DMS 273 treated with DMSO at 0.1 percent for 48 hours (cell line): ENCODE measurements at regions not wholly inside any gene's neighbourhood (a gene's known extent, or its start where the extent isn't known, plus 50 kb on each side); places are given as distances from the start of the nearest gene placed in this dataset.

Source experiments
- DNase-seq: peaks from one replicate; lab custom pipeline; 2025; lab: John Stamatoyannopoulos, UW

DNA sequence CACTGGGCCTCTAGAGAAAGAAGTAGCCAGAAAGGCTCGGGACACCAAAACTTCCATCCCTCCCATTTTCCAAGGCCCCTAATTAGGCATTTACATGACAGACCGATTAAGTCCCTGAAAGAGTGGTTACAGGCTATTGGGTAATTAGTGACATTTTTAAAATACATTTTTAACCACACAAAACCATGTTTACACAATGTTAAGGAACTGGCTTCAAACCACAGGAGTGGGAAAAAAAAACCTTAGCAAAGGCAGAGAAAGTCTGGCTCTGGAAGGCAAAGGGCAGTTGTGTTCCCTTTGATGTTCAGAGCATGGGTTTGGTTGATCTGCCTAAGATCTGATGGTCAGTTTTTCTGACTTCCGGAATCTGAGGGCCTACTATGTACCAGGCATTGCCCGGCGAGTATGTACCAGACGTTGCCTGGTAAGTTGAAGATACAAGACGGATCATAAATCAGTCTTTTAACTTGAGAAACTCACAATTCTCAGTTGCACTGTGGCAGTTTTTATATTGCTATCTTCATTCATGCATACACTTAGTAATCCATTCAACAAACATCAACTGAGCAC lies 576.5 kb downstream of the MED13L start:
- no peak for DNase-seq

- no peak for DNase-seq
Observed at GRCh38 chr12:115700081-115700480, 577.4 kb downstream of the MED13L start.

- DNase-seq: no peak
Observed at GRCh38 chr12:115698257-115698656, 579.2 kb downstream of the MED13L start.

DNA sequence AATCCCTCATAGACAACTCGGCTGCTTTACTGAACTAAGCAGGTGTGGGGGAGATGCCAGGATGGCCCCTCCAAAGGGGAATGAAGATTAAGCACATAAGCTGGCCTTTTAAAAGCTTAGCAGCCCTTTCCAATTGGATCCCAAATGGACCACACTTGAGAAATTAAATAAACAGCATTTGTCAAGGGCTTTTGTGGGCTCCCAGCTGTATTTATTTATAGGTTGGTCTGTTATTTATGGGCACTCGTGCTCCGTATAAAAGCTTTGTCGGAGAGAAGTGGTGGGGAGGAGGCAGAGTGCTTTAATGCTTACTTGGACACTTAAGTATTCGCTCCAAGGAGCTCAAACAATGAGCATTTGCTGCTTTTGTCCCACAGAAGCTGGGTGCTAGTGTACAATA lies 580.2 kb downstream of the MED13L start:
- no peak for DNase-seq

GRCh38 chr12:115694564-115694963 lies 582.9 kb downstream of the MED13L start:
- no peak for DNase-seq

GRCh38 chr12:115693970-115694369 lies 583.5 kb downstream of the MED13L start:
- no peak for DNase-seq

DNA sequence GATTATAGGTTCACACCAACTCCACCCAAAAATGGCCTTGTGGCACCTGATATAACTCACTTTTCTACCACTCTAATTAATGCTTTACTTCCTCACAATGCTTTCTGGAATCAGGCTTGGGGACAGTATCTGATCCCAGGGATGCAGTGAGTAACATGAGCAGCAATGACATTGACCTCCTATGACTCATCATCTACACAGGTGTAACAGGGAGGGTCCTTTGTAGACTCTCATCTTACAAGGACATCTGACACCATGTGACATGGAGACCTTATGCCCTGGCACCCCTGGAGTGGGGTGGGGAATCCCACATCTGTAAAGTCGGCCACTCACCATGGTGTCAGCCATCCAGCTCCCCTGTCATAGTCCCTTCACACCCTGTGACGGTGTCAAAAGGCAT lies 586.4 kb downstream of the MED13L start:
- no peak for DNase-seq

- no peak for DNase-seq
Observed at GRCh38 chr12:115687094-115687493, 590.4 kb downstream of the MED13L start.

DNA sequence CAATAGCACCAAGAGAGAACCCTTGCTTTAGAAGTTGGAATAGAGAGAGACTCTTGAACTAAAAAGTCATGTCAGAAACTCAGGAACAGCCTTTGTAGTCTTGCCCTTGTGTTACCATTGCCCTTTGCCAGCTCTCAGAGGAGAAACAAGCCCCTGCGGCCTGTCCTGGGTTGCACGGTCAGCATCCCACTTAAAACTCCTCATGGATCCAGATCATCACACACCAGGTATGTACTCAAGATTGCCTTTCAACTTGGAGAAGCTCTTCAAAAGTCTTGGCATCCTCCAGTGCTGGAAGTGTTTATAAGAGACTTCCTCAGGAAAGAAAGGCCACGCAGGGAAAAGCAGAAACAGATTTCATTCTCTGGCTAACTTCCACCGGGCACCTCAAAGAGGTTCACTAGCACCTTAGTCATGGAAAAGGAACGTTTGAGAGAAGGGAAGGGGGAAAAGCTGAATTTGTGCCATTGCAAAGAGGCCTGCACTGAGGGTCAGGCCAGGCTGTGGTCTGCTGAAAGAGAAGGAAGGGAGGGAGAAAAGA lies 594.2 kb downstream of the MED13L start:
- DNase-seq: no peak

- DNase-seq: no peak
Observed at GRCh38 chr12:115680967-115681366, 596.5 kb downstream of the MED13L start.

DNA sequence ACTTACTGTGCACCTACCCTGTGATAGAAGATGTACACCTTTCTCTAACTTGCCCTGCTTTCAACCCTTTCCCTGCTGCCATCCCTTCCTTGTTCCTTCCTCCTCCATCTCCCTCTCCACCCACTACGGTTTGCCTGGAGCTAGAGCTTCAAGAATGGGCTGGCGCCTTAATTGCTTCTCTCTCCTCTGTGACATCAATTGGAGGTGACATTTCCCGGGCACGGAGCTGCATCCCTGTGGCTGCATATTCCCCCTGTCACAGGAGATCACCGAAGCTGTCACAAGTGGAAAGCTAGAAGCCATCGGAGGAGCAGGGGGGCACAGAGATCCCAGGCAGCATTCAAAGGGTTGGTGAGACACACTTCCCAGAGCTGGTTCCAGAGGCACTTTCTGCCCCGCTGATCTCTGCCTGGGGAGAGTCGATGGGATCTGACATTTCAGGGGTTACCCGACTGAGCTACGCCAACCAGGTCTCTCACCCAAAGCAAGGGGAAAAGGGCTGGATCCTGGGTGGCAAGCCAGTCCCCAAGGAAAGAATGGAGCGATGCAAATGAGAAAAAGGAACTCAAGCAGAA lies 604.9 kb downstream of the MED13L start:
- no peak for DNase-seq

DNA sequence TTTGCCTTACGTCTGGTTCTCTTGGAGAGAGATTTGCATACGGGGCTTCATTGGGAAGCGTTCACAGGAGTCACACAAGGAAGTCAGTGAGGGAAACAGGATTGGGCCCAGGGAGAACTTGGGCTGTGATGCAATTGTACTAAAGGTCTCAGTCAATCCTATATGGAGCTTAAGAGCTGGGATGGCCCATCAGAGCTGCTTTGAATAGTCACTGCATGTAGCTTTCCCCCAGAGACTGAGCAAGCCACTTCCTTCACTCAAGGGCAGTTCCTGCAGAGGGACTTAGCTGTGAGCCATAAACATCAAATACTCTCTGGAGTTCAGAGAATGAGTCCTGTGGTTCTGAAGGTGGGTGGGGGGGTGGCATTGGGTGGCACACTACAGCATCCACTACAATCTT lies 605.4 kb downstream of the MED13L start:
- DNase-seq: no peak

GRCh38 chr12:115670869-115671268 lies 606.6 kb downstream of the MED13L start:
- DNase-seq: no peak

DNA sequence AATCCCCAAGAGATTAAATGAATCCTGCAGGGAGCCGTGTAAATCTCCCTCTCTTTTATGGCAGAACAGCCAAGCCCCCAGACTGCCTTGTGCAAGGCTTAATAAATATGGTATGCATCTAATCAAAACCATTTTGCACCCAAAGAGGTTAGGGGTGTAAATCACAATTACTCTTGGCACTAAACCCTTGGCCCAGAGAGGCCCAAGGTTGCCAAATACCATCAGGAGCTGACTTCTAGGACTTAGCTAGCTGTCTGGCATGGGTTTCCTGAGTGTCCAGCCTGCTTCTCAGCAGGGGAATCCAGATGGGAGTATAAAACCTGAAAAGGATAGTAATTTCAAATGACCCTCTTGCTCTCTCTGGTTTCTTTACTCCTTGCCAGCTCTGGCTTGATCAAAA lies 610.4 kb downstream of the MED13L start:
- DNase-seq: no peak

DNA sequence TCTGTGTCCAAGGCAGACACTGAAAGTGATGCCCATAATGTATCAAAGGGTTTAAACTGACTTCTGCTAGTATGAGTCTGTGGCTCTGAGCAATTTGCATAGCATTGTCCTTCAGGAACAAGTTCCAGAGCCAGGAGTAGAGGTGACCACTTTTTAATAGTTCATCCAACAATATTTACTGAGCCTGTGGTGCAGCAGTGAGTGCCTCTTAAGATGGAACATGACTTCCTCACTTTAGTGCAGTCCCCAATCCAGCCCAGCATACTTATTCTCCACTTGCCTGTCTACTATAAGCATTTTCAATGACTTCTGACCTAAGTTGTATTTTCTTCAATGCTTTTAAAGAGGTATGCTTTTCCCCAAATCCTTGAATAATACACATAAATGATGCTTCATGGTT lies 611.3 kb downstream of the MED13L start:
- DNase-seq: no peak

DNA sequence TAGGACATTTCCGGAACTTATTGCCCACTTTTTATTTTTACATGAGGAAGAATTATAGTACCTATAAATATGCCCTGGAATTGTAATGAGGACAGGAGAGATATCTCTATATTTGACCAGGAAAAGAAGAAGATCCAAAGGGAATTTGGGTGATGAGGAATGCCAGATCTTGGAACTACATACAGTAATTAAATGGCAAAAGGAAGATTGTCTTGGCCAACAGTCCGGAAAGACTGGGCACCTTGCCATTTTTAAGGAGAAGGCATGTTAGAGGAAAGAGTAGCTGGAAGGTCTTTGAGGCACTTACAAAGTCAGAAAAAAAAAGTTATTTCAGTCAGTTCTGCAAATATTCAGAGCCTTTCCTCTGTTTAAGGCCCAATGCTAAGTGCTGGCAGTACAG lies 616.4 kb downstream of the MED13L start:
- DNase-seq: no peak

- DNase-seq: no peak
Observed at GRCh38 chr12:115660211-115660805, 617.2 kb downstream of the MED13L start.

- DNase-seq: no peak
Observed at GRCh38 chr12:115659422-115659821, 618.1 kb downstream of the MED13L start.

DNA sequence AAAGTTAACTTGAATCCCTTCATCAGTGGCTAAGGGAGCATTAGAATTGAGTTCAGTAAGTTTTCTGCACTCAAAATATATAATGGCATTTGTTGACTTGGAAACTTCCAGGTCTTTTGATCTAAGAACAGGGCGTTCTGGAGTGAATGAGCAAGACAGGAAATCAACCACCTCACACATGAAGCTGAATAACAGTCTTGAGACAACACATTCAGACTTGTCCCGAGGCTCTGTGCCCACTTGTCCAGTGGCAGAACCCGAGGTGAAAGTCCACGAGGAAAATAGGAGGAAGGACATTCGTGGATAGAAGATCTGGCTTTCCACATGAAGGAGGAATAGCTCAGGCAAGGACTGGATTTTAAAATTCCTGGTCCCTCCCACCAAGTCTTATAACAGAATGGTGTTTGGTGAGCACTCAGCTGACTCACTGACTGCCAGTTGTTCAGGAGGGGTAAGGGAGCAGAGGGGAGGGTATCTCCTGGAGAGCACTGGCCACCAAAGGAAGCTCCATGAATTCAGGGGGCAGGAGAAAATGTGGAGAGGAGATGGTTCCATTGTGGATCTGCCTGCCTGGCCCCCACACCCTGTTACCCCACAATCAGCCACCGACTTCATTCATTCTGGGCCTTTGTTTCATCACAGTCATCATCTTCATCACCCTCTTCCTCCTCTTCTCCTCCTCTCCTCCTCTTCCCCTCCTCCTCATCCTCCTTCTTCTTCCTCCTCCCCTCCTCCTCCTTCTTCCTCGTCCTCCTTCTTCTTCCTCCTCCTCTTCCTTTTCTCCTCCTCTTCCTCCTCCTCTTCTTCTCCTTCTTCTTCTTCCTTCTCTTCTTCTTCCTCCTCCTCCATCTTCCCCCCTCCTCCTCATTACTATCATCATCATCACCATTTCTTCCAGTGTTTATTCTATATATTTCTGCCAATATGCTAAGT lies 620.1 kb downstream of the MED13L start:
- DNase-seq: no peak

DNA sequence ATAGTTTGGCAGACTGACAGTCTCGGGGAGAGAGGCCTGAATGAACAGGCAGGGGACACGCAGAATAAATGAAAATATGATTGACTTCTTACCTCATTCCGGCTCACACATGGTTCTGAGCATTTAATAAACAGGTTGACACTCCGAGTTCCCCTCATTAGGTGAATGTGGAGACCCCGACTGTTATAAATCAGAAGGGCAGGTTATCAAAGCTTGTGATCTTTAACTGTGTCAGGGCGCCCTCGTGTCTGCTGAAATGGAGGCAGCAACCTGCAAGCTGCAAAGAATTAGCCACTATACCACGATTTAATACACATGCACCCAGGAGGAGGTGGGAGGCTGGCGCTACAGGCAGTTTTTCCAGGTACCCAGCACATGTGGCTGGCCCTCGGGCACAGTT lies 627.5 kb downstream of the MED13L start:
- no peak for DNase-seq

DNA sequence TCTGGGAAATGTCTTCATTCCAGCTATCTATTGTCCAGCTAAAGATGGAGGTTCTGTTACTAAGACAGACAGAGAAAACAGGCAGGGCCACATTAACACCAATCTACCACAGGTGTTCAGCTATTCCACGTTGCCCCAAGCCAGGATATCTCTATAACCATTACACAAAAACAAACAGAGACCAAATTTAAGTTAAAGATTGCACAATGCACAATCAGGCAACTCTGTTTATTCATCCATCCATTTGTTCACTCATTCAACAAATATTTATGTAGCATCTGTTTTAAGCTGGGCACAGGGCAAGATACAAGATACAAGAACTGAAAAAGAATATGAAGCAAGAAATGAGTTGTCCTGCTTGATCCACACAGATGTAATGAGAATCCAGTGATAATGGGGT lies 629.0 kb downstream of the MED13L start:
- no peak for DNase-seq

GRCh38 chr12:115646210-115646609 lies 631.3 kb downstream of the MED13L start:
- DNase-seq: no peak

GRCh38 chr12:115640929-115641328 lies 636.6 kb downstream of the MED13L start:
- DNase-seq: no peak
